Superior temporal gyrus (tissue), 1 donor: ENCODE measurements at regions not wholly inside any gene's neighbourhood (a gene's known extent, or its start where the extent isn't known, plus 50 kb on each side); places are given as distances from the start of the nearest gene placed in this dataset.
"Not testable (repeated sequence)": the region's sequence is repeated elsewhere in the genome, so short reads cannot be mapped to it uniquely, and the experiment has no call there.

ENCODE experiments used
- DNase-seq: peaks from one replicate; pipeline ENCODE4 v3.0.0-alpha.2; 2016; ENCODE audit errors: extremely low spot score

DNA sequence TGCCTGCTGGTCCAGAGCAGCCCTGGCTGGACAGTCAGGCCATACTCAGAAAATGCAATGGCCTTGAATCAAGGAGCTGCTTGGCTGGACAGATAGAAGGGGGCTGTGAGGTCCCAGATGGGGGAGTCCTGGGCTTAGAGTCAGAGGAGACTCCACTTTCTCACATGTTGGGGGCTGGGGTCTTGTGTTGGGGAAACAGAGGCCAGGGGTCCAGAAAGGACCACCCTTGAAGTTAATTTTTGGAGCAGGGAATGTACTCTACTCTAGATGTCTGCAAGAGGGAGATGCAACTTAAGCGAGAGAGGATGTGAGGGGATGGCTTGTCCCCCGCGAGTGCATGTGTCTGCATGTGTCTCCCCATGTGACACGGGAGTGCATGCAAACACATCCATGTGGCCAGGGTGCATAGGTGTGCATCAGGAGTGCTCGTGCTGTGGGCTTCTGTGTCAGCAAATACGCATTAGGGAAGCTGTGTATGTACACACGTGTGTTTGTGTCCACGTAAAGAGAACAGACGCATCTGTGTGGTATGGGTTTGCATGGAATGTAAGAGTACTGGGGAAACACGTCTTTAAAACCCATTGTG, 303.2 kb downstream of the MYCN start:
- no peak for DNase-seq

DNA sequence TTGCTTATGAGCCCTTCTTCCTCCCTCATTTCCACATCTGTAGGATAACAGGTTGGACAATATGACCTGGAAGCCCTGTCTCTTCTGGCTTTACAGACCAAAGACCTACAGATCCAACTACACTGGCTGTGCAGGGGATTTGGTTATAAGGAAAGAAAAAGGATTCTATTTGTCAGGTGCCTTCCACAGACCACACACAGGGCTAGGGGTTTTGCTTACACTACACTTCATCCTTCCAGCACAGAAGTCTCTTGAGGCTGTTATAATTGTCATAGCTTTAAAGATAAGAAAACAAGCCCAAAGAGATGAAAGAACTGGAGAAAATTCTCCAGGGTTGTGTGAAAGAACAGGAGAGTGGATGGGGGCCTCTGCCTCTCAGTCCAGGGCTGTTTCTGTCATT, 302.6 kb downstream of the MYCN start:
- DNase-seq: no peak

DNA sequence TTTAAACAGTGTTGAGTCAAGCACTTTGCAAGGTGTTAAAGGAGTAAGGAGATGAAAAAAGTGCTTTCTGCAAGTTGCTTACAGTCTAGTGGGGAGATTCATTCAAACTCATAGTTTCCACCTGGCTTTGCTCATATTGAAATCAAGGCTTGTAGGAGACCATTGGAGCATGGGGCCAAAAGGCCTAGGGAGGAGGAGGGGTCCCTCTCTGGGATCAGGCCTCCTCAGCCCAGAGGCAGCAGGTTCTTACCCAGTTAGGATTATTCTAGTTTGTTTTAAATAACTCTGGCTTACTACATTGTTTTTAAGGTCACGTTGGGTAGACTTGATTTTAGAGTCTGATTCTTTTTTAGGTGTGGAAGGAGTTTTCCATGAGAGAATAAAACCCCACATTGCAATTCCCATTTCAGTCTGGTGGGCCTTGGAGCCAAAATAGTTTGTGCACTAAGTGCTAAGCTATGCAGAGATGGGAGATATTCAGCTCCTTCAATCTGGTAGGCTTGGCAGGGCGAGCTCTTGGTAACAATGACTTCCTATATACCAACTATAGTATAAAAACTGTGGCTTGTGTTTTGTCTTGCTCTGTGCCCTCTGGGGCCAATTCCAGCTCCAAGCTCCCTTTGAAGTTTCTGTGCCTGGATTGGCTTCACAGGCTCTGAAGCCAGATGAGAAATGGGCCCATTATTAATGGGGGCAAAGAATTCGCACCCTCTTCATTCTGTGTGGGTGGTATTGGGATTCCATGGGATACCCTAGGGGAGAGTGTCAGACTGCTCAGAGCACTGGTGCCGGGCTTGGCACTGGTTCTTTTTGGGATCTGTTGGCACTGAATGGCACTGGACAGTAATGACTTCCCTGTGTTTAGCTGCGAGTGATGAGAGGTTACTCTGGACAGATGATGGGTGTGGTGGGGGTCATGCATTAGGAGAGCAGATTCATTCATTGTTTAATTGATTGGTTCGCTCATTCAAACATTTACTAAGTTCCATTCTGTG, 301.1 kb downstream of the MYCN start:
- DNase-seq: no peak

DNA sequence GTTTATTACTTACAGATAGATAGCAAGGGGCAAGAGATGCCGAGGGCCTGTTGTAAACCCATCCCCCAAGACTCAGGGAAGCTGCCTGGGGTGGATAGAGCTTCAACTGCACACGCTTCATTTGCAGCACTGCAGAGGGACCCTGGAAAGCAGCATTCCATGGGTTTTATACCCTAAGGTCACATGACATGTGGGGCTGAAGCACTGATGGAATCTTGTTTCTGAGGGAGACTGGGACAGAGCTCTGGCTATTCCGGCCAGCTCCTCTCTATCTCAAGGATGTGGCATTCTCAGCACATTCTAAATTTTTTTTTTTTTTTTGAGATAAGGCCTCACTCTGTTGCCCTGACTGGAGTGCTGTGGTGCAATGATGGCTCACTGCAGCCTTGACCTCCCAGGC, 300.1 kb downstream of the MYCN start:
- no peak for DNase-seq

DNA sequence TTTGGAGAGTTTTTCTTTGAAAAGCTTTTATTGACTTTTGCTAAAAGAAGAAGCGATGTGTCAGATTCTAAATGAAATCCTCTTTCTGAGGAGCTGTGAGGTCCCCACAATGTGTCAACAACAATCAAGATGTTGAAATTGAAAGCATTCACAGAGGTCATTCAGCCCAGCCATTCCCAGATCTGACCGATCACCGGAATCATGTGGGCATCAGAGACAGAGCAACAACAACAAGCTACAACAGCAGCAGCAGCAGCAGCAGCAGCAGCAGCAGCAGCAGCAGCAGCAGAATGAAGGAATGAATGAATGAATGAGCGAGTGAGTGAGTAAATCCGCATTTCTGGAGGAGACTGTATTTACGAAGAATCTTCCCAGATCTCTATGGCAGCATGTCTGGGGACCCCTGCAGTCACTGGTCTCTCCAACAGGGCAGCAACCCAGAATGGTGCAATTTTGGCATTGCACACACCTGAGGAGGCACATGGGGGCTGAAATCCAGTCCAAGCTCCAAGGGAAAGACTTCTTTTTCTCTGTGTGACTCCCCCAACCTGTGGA, 299.0 kb downstream of the MYCN start:
- DNase-seq: no peak

DNA sequence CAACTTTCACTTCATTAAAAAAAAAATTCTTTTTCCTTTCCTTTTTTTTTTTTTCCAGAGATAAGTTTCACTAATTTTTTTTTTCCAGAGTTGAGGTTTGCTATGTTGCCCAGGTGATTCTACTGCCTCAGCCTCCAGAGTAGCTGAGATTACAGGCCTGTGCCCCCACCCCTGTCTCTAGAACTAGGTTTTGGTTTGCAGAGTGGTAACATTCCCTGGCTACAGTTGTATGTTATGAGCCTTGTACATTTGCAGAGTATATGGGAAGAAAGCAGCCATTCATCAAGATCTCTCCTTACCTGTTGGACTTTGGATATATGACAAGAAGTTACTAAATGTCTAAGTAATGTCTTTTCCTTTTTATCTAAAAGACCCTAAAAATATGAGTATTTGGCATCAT, 298.4 kb downstream of the MYCN start:
- no peak for DNase-seq

DNA sequence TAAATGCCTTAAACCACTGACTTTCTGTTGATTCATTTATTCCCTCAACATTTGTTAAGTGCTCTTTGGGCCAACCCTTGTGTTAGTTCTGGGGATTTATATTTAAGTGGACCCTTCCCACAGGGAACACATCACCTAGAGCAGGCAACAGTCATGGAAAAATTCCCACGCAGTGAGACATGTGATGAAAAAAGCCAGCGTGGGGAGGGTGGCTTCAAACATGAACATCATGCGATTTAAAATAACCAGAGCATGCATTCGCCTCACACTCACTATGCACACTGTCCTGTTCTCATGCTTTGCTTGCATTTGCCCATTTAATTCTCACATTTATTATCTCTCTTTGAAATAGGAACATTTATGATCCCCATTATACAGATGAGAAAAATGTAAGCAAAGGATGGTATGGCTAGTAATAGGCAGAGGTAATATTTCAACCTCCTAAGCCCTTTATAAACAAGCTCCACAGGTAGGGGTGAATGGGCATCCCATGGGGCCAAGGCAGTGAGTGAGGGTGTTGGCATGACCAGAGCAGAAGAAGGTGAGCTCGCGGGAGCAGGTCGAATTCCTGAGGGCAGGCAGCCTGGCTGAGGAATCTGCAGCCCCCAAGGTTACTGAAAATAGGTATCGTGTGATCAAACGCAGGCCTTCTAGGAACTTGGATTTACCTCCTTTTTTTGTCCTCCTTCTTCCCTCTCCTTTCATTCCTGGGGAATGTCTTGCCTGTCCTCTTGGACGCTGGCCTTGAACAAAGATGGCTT, 297.8 kb downstream of the MYCN start:
- no peak for DNase-seq

DNA sequence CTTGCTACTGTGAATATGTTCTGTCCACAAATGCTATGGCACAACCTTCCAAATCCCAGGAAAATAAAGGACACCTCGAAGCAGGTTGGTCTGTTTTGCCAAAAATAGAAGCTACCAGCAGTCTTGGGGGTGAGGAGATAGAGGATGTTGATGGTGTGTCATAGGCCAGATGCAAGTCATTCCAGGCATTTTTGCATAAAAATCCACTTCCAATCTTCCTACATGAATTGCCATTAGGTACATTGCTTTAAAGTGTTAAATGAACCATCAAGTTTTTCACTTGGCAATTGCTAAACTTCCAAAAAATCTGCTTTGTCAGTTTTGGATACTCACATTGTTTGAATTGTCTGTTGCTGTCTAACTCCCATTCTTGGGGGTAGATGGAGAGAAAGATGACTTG, 295.4 kb downstream of the MYCN start:
- DNase-seq: no peak

DNA sequence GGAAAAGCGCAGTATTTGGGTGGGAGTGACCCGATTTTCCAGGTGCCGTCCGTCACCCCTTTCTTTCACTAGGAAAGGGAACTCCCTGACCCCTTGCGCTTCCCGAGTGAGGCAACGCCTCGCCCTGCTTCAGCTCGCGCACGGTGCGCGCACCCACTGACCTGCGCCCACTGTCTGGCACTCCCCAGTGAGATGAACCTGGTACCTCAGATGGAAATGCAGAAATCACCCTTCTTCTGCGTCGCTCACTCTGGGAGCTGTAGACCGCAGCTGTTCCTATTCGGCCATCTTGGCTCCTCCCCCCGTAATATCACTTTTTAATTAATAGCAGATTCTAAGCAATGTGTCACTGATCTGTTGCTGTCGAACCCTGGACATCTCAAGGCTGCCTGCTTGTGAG, 294.9 kb downstream of the MYCN start:
- not testable (repeated sequence) for DNase-seq

DNA sequence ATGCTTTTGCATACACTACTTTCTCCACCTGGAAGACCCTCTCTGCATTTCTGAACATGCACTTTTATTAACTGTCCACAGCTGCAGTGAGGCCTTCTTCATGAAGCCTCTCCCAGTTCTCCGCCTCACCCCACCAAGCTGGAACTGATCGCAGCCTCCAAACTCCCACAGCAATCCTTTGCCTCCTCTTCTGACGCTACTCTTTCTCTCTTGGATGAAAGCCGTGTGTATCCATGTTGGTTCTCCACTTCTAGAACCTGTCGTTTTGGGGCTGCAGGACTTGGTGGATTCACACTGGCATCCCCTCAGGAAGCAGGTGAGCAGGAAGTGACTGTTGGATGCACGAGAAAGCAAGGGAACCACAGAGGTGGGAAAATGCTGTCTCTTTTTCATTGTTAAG, 288.6 kb downstream of the MYCN start:
- DNase-seq: no peak

DNA sequence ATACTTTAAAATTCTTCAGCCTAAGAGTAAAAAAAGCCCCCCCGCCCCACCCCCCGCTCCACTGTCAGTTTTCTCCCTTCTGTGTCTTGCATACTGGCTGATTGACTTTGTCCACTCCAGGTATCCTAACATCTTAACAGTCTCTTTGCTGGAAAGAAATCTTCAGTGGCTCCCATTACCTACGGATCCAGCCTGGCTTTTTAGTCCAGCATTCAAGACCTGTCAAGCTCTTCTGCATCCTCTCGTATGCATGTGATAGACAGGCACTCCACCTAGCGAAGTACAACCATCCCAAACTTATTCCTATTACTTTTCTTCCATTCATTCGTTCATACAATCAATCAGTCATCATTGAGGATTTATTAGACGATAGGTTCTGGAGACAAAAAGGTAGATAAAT, 288.1 kb downstream of the MYCN start:
- DNase-seq: no peak

DNA sequence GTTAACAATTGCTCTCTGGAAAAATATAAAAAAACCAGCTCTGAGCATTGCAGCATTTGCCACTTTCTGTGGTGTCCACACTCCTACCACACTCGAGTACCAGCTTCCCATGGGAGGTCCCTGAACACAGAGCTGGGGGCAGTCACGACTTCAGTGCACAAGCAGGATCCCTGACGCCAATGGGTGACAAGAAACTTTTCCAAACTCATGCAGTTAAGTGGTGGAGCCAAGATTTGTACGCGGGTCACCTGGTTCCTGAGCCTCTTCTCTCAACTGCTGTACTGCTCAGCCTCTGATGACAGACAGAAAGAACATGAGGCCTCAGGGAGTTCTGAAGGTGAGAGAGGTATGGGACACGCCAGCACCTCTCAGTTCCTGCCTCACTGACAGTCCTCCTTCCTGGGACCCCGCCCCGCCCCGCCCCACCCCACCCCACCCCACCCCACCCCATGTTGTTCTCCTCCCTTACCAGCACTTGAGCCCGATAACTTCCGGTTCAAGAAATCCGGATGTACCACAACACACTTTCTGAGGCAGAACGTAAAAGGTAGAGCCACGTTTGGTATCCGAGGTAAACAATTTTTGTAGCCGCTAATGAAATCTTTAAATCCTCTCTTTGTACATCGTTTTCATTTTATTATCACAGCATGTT, 287.6 kb downstream of the MYCN start:
- no peak for DNase-seq

DNA sequence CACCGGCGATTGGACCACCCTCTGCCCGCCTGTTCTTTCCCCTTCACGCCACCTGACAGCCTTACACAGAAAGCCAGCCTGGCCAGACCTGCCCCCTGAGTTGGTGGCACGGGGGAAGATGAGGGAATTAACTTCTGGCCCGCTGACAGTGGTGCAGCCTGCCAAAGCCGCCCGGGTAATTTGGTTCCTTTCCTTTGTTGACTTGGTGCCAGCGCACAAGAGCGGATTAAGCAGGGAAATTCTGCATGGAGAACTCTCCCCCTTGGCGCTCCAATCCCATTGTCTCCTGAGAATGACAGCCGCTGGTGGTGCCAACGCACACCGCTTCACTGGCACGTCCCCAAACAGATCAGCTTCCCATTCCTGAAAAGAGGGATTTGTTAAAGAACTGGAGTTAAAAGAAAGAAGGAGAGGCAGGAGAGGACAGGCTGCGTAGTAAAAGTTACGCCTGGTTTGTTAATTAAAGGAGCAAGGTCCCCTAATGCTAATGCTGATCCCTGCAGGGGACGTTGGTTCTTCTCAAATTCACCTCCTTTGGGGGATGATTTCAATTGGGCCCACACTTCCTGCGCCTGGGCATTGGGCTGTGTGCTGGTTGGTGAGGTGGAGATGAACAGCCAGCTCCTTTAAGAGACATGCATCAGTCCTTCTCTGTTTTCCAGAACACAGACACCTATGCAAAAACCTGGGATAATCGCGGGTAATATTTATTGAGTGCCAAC, 286.8 kb downstream of the MYCN start:
- no peak for DNase-seq

DNA sequence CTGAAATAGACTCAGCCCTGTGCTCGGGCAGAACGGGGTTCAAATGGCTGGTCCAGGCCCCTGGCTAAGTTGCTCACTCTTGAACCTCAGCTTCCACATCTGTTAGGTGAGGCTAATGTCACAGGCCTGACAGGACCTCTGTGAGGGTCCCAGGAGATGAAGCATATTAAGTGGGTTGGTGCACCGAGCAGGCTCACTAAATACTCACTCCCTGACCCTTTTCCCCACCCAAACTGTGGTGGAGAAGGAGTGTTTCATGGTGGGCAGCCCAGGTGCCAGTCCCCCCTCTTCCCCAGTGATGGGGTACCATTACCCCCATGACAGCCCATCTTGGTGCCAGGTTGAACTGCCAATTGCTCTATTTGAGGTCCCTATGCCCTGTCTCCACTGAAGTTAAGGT, 286.0 kb downstream of the MYCN start:
- no peak for DNase-seq

DNA sequence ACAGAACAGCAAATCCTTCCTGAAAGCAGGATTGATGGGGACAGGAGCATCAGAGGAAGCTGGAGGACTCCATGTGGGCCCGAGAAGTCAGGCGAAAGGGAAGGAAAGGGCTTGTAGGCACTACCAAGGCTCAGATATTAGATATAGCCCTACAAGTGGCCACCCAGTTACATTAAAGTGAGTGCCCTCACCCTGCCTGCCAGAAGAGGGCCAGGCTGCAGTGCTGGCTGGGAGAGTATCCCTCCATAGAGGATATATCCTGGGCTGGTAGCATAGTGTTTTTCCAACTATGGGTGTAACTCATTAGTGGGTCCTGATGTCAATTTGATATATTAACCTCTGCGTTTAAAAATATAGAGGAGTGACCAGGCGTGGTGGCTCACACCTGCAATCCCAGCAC, 285.2 kb downstream of the MYCN start:
- no peak for DNase-seq

DNA sequence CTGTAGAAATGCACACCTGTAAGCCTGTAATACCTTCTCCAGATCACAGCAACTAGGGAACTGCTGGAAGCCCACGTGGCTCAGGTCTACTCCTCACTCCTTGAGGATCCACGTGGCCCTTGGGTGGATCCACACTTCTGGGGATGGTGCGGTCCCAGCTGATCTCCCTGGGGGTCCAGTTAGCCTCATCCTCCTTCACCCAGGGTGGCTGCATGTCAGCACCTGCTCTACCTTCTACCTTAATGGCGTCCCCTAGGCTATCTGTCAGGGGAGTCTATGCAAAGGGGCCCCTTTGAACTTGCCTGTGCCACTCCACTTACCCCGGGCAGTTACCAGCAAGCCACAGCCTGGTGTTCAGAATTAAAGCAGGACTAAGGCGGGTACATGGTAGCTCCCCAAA, 284.7 kb downstream of the MYCN start:
- DNase-seq: no peak

DNA sequence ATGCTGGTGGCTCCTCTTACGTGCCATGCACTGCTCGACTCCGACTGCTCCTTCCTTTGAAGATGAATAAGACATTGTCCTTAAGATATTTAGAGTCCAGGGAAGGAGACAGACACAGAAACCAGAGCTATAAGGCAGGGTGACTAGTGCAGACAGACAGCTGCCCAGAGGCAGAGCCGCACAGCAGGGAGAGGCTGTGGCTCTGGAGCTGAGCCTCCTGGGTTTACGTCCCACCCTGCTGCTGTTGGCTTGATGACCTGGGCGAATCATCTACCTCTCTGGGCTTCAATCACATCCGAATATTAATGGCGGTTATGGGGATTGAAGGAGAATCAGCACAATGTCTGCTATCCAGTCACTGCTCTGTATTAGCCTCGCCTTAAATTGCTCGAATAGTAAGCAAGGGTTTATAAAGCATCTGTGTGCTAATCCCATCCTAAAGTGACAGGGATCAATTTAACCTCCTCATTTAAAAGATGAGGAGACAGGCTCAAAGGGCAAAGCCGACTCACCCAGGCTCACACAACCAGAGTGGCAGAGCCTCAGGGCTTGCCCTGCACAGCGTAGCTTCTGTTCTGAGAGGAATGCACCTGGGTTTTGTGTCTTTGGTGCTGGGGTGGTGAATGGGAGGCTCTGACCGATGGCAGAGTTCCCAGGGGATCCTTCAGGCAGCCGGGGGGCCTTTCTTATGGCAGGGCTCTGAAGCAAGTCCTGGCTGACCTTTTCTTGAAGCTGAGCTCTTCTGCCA, 284.1 kb downstream of the MYCN start:
- DNase-seq: no peak

DNA sequence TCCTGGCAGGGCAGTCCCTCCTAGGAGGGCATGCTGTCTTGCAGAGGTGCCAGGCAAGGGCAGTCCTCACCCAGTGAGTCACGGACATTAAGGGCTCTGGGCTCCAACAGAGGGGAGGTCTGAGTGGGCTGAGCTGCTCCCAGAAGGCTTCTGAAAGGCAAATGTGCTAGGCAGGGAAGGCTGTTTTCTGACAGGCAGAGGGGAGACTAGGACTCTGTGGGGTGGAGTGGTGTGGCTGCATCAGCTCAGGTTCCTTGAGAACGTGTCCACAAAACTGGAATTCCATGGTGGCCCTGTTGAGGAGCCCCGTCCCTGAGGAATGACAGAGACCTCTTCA, 283.5 kb downstream of the MYCN start:
- DNase-seq: no peak

DNA sequence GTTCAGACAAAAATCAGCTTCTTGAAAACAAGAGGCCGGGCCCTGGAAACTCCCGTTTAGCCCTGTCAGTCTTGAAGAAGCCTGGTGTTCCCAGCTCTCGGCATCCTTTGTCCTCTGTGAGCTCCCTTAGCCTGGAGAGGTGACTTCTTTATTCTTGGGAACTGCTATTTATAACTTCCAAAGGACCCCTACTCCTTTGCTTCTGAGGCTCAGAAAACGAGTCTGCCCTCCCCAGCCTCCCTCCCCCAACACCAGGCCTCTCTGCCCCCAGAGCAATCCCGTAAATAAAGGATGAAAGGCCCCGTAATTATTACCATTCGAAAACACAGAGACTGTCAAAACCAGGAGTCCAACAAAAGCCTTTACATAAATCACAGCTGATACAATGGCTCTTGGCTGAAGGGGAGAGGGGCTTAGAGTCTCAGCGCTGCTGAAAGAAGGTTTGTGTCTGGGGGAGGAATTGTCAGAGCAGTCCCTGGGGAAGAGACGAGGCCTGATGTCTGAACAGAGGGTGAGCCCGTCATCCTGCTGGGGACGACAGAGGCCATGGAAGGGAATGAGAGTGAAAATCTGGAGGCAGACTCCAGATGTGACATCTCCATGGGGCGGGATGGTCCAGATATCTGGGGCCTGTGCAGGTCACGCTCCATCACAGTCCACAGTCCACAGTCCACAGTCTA, 283.0 kb downstream of the MYCN start:
- DNase-seq: no peak

DNA sequence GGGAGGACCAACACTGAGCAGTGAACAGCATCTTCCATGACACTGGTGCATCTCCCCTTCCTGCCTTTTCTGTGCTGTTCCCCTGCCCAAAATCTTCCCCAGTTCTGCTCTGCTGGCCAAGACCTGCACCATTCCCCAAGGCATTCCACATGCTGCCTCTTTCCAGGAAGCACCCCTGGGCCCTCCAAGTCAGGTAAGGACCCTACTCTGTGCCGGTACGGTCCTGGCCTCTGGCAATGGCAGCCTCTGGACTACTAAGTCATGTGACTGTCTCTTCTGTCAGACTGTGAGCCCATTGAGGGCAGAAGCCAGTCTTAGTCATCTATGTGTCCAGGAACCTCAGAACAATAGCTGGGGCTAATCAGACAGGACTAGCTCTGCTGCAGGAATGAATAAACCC, 282.0 kb downstream of the MYCN start:
- no peak for DNase-seq
